ENCODE measurements at regions not wholly inside any gene's neighbourhood (a gene's known extent, or its start where the extent isn't known, plus 50 kb on each side); places are given as distances from the start of the nearest gene placed in this dataset.
"Not testable (repeated sequence)": the region's sequence is repeated elsewhere in the genome, so short reads cannot be mapped to it uniquely, and the experiment has no call there.

DNA sequence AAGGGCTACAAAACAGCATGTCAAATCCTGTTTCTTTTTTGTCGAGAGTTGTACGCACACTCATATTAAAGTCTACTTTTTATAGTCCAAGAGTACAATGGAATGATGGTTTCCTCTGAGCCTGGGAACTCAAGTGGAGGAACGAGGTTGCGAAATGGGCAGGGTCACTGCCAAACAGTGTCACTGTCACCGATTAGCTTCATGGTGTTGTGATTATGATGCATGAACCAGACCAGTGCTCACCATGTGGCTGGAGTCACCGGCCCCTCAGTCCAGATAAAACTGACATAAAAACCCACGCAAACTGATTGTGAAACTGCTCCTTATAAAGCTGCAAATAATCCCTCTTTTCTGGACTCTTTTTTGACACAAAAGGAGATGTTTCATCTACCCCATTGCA, 122.0 kb downstream of the COPS8 start:
- no peak for DNase-seq (ENCODE audit: low read depth, low spot score)
- in situ Hi-C loops (cut with HindIII; ENCODE audit: low pct_unique_long_range_greater_than_20kb, low sequenced_read_pairs) = no loop called here

DNA sequence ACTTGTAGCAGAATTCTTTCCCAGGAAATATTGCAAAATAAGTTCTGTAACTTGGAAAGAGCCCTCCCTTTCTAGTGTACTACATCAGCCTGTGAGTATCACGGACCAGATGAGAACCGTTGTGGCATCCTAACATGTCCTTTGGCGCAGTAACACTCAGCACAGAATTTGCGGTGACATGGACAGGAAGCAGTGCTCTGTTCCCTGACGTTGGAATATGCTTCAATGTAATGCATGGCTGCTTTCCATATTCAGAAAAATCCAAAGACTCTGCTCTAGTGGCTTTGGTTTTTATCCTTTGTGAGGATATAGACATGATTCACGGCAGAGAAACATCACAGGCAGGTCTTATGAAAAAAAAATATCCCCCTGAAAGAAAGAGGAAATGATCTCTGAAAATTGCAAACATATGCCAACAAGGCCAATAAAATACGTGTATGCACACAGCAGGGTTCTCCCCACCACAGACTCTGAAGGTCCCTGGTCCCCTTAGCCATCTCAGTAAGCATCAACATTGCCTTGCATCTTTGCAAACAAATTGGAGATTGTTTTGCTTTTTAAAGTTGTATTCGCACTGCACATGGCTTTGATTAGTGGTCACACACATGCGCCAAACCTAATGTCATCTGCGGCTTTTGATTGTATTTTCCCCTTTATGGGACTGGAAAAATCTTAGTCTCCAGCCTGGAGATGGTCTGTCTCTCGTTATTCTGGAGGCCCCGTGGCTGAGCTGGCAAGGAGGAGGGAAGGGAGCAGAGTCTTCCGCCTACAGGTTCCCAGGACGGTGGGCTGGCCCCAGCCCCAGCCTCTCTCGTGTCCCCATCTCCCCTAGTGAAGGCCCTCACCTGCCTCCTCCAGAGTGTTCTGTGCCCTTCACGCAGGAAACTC, 122.9 kb downstream of the COPS8 start:
- DNase-seq (ENCODE audit: low read depth, low spot score) = no peak

DNA sequence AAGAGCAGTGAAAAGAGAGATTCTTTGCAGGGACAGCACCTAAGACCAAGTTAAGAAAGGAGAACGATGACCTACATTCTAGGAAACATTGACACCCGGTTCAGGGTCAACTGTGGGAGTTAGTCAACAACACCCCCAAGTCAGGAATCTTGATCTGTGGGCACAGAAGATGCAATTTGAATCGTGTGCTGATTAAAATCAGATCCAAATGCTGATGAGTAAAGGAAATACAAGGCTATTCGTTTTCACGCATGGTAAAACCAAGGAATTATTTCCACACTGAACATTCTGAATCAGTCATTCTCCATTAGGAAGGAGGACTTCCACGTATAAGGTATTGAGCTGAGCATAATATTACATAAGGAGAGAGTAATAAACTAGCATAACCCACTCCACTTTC, 124.2 kb downstream of the COPS8 start:
- DNase-seq (ENCODE audit: low read depth, low spot score) = no peak
- in situ Hi-C loops (cut with HindIII; ENCODE audit: low pct_unique_long_range_greater_than_20kb, low sequenced_read_pairs) = no loop called here

More for the DNA sequence above, 122.9 kb downstream of the COPS8 start:
- in situ Hi-C loops (cut with HindIII; ENCODE audit: low pct_unique_long_range_greater_than_20kb, low sequenced_read_pairs) = no loop called here

DNA sequence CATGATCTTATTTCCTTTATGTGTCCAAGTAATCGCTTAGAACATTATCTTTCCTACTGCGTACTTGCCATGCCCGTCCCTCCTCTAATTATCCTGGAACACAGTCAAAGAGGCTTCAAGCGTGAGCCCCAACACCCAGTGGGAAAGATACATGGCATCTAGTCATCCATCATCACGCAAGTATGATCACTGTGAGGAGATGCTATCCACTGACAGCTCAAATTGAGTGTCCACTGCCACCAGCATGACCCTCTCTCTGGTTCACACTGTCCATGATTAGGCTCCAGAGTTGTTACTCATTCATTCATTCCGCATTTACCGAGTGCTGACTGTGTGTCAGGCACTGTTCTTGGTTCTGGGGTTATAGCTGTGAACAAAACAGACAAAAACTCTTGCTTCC, 124.6 kb downstream of the COPS8 start:
- in situ Hi-C loops (cut with HindIII; ENCODE audit: low pct_unique_long_range_greater_than_20kb, low sequenced_read_pairs) = no loop called here
- no peak for DNase-seq (ENCODE audit: low read depth, low spot score)

DNA sequence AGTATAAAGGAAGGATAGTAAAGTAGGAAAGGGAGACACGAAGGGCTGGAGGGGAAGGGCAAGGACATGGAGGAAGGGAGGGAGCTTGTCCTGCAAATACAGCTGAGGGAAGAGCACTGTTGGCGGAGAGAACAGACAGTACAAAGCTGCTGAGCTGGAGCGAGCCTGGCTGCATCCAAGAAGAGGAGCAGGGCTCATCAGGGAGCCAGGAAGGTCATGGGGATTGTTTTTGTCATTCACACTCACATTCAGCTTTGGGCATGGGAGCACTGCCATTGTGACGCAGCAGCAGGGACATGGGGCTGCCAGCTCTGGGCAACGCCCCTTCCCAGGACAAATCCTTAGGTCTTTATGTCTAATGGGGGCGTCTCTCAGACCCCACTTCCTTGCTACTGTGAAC, 125.1 kb downstream of the COPS8 start:
- DNase-seq (ENCODE audit: low read depth, low spot score) = no peak
- in situ Hi-C loops (cut with HindIII; ENCODE audit: low pct_unique_long_range_greater_than_20kb, low sequenced_read_pairs) = no loop called here

DNA sequence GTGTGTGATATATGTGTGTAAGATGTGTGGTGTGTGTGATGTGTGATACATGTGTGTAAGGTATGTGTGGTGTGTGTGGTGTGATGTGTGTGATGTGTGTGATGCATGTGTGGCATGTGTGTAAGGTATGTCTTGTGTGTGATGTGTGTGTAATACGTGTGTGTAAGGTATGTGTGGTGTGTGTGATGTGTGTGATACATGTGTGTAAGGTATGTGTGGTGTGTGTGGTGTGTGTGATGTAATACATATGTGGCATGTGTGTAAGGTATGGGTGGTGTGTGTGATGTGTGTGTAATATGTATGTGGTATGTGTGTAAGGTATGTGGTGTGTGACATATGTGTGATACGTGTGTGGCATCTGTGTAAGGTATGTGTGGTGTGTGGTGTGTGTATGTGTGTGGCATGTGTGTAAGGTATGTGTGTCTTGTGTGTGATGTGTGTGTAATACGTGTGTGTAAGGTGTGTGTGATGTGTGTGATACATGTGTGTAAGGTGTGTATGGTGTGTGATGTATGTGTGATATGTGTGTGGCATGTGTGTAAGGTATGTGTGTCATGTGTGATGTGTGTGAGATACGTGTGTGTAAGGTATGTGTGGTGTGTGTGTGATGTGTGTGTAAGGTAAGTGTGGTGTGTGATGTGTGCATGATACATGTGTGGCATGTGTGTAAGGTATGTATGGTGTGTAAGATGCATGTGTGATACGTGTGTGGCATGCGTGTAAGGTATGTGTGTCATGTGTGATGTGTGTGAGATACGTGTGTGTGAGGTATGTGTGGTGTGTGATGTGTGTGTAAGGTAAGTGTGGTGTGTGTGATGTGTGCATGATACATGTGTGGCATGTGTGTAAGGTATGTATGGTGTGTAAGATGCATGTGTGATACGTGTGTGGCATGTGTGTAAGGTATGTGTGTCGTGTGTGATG, 126.9 kb downstream of the COPS8 start:
- in situ Hi-C loops (cut with HindIII; ENCODE audit: low pct_unique_long_range_greater_than_20kb, low sequenced_read_pairs); DNase-seq (ENCODE audit: low read depth, low spot score): not testable (repeated sequence)

DNA sequence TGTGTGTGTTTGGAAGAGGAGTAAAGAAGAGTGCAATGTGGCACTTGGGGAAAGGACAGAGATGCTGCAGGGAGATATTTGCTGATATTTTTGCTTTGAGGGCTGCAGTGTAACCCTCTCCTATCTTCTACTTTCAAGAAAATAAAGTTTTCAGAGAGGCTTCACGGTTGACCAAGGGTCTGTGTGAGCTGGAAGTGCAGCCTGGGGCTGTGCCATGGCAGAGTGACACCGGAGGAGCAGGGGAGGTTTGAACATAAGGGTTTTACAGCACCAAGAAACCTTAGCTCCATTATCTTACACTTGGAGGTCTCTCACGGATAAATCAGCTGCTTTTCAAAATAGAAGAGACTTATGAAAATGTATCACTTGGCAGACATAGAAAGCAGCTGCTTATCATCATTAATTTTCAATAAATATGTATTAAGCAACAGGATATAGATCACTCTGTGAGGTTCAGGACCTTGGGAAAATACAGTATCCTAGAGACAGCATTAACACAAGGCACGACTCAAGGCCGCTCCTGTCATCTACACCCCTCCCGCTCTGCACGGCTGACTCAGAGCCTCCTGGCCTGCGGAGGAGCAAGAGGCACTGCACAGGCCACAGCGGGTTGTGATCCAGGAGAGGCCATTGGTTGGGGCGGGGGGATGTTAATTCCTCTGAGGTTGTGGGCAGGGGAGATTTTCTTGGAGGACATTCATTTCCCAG, 127.8 kb downstream of the COPS8 start:
- in situ Hi-C loops (cut with HindIII; ENCODE audit: low pct_unique_long_range_greater_than_20kb, low sequenced_read_pairs) = no loop called here
- no peak for DNase-seq (ENCODE audit: low read depth, low spot score)

DNA sequence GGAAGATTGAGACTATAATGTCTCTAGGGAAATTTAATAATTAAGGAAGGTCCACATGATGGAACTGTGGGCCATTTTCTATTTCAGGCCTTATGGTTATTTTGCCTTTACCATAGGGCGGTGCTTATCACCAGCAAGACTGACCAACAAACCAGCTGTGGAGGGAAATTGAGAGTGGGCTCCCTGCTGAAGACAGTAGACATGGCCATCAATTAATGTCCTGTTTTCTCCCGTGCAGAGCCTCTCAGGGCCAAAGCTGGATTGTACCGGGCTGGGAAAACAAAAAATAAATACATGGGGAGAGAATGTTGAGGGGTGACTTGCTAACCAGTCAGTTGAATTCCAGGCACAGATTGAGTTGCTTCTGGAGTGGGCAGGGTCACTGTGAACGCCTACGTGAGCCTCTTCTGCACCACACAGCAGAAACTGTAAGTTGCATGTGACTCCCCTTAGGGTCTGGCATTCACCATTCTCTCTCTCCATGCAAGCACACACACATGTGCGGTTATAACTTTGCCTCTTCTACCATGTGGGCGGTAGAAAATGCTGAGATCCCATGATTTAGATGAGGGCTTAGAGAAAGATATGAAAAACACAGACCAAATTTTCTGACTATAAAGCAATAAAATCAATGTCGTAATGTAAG, 128.5 kb downstream of the COPS8 start:
- peak; percentile 20 for DNase-seq (ENCODE audit: low read depth, low spot score)
- in situ Hi-C loops (cut with HindIII; ENCODE audit: low pct_unique_long_range_greater_than_20kb, low sequenced_read_pairs) = no loop called here

DNA sequence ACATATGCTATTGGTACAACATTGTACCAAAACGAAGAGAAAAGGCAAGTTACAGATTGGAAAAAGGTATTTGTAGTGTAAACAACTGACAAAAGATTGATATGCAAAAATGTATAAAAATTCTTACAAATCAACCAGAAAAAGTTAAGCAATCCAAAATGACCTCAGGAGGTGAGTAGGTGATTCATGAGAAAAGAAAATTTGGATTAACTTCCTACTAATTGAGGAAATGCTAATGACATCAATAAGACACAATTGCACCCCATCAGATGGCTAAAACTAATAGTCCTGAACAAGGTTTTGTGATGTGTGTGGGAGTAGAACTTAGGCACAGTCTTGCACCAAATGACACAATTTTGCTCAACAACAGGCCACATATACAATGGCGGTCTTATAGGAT, 129.3 kb downstream of the COPS8 start:
- in situ Hi-C loops (cut with HindIII; ENCODE audit: low pct_unique_long_range_greater_than_20kb, low sequenced_read_pairs) = no loop called here
- no peak for DNase-seq (ENCODE audit: low read depth, low spot score)

DNA sequence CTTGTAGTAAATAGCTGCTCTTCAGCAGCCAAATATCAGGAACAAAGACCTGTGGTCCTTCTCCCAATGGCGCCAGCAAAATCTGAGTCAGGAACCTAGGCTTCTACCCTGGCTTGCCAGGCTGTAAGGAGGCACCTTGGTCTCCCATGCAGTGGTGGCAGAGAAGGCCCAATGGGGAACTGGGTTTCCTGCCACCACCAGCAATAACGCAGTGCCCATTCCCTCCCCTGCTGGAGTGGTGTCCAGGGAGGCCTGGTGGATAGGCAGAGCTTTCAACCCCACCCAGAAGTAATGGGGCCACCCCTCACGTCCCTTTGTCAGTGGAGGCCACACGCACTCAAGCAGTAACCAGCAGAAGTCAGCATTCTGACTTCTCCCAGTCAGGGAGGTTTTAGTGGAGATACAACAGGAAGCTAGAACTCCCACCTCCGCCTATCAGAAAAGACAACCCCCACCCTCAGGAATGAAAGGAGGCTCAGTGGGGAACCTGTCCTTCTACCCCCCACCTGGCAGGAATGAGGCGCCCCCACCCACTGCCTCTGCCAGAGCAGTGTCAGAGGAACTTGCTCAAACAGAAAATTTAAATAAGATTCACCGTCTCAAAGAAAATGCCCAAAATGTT, 132.4 kb downstream of the COPS8 start:
- in situ Hi-C loops (cut with HindIII; ENCODE audit: low pct_unique_long_range_greater_than_20kb, low sequenced_read_pairs) = no loop called here
- no peak for DNase-seq (ENCODE audit: low read depth, low spot score)

DNA sequence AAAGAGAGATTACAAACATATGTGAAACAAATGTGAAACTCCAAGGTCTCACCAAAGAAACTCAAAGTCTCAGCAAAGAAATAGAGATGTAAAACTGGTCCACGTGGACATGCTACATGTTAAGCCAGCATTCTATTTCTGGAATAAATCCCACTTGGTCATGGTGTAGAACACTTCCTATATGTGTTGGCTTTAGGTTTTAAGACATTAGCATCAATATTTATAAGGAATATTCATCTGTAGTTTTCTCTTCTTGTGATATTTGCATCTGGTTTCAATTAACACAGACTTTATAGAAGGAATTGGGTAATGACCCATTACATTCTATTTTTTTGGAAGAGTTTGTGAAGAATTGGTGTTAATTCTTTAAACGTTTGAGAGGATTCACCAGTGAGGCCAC, 133.1 kb downstream of the COPS8 start:
- no peak for DNase-seq (ENCODE audit: low read depth, low spot score)
- in situ Hi-C loops (cut with HindIII; ENCODE audit: low pct_unique_long_range_greater_than_20kb, low sequenced_read_pairs) = no loop called here

DNA sequence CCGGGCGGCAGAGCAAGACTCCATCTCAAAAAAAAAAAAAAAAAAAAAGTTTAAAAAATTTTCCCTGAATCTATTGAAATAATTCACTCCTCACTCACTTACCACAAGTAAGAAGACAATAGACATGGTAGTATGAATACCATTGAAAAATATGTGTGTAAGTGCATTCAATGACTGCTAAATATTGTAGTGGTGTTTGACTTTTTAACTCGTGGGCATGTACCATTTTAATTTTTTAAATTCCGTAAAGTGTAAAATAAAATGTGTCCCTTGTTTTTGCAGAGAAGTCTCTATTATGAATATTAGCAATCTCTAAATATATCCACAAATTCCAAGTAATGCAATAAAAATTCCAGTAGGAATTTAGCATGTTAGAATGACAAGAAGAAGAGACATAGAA, 134.1 kb downstream of the COPS8 start:
- in situ Hi-C loops (cut with HindIII; ENCODE audit: low pct_unique_long_range_greater_than_20kb, low sequenced_read_pairs) = no loop called here
- no peak for DNase-seq (ENCODE audit: low read depth, low spot score)

DNA sequence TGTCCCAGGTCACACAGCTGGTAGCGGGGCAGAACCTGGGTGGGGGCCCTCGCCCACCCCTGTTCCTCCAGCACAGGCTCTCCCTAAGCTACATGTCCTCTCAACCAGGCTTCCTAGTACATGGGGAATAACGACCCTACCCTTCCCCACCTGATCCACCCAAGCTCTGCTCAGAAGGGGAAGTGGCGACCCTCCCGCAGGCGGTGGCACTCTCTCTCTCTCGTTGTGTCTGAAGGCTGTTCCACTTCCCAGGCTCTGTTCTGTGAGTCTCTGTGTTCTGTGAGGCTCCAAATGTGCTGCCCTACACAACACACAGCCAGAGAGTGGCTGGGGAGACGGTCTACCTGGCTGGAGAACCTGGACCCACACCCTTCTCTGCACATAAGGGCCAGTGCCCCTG, 135.8 kb downstream of the COPS8 start:
- in situ Hi-C loops (cut with HindIII; ENCODE audit: low pct_unique_long_range_greater_than_20kb, low sequenced_read_pairs) = no loop called here
- no peak for DNase-seq (ENCODE audit: low read depth, low spot score)

DNA sequence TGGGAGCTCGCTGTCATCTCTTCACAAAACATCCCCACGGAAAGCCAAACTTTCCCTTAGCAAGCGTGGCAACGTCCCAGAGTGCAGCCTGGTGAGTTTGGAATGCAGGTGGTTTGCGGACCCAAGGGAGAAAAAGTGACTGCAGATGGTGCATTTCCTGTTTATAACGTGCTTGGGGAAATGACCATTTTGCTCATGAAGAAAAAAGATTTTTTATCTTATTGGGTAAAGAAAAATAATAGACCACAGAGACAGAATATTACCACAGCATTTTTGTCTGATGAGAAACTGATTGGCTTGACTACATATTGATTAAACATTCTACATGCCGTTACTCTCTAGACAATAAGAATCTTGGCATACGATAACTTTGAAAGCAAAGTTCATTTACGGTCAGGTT, 136.5 kb downstream of the COPS8 start:
- in situ Hi-C loops (cut with HindIII; ENCODE audit: low pct_unique_long_range_greater_than_20kb, low sequenced_read_pairs) = no loop called here
- DNase-seq (ENCODE audit: low read depth, low spot score) = no peak

DNA sequence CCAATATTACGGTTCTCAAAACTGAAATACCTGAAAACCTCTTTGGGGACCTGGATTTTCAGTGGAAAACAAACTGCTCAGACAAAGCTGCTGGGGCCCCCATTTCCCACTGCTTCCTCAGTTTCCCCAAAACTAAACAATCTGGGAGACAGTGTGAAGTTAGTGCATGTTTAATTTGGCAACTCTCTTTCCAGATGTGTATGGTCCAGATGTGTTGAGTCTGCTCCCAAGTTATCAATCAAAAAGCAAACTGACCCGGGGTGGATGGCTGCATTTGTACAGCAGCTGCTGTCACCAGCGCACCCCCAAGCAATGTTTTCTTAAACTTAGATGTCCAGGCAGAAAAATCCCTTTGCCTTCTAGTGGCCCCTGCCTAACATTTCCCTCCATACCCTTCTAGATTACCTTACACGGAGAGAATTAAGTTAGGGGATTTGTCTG, 136.9 kb downstream of the COPS8 start:
- DNase-seq (ENCODE audit: low read depth, low spot score) = no peak
- in situ Hi-C loops (cut with HindIII; ENCODE audit: low pct_unique_long_range_greater_than_20kb, low sequenced_read_pairs) = no loop called here

DNA sequence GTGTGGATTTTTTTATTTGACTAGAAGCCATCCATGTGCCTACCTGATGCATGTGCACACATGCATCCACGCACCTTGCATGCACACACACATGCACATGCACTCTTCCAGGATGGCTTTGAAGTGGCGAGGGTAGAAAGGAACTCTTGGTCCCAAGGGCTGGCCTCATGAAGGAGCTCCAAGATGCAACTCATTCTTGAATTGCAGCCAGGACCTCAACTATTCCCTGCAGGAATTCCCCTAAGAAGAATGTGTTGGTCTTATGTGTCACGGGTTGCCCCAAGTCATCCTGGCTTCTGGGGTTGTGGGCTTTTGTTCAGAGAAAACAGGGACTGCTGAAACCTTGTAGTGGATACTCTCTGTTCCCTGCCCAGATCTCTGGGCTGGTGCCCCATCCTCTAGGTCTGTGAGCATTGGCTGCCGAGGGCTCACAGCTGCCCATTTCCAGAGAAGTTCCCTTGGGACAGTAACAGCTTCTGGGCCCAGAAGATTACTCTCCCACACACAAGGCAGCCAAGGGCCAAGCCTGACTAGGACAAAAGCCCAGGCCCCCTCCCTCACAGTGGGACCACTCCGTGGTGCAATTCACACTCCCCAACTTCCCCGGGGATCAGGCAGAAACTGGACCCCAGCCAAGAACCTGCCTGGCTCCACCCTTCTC, 137.6 kb downstream of the COPS8 start:
- in situ Hi-C loops (cut with HindIII; ENCODE audit: low pct_unique_long_range_greater_than_20kb, low sequenced_read_pairs) = no loop called here
- peak; percentile 57 for DNase-seq (ENCODE audit: low read depth, low spot score)

DNA sequence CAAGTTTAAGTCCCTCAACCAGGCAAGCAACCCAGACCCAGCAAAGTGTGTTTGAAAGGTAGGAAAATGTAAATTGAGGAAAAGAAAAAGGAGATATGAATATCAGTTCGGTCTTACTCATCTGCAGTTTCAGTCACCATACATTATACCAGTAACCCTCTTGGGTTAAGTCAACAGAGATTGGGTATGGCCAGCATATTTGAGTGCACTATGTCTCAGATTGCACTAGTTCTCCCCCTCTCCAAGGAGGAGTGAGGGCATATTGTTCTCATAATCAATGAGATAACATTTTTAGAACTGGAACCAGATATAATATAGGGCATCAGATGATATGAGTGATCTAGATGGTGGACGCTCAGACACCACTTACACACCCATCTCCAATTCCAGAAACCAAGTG, 141.5 kb downstream of the COPS8 start:
- in situ Hi-C loops (cut with HindIII; ENCODE audit: low pct_unique_long_range_greater_than_20kb, low sequenced_read_pairs) = no loop called here
- DNase-seq (ENCODE audit: low read depth, low spot score) = no peak

Measured in SK-MEL-5 (cell line).